ENCODE measurements at regions not wholly inside any gene's neighbourhood (a gene's known extent, or its start where the extent isn't known, plus 50 kb on each side); places are given as distances from the start of the nearest gene placed in this dataset.
"Not testable (repeated sequence)": the region's sequence is repeated elsewhere in the genome, so short reads cannot be mapped to it uniquely, and the experiment has no call there.

DNA sequence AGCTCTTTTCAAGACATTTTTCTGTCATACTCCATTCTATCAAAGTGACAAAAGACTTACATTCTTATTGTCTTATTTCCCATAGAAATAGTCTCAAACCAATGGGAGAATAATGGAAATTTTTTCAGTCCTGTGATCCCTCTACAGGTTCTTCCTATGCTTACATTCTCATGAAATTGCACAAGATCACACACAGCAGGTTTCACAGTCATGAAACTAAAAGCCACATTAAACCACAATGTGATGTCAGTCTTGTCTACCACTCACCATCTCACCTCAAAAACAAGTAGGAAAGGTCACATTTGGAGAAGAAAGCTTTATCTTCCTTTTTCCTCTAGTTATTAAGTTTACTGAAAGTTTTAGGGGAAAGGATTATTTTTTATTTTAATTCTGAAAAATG, 161.0 kb upstream of the RORA start:
- Mint-ChIP-seq H3K27me3 (ENCODE audit: low read depth in 3 of 3) (peaks cover 0 to 5% (median 2%) of the 10 kb centered on the region in 3 donors), H3K9me3 (peaks cover 0 to 3% (median 0%) of the 10 kb centered on the region in 6 donors), H3K27ac (no peak overlapping the region), H3K4me3 (no peak overlapping the region), H3K4me1 (no peaks in the 10 kb centered on the region), H3K36me3 (no peaks in the 10 kb centered on the region)
- DNase-seq: no peak

DNA sequence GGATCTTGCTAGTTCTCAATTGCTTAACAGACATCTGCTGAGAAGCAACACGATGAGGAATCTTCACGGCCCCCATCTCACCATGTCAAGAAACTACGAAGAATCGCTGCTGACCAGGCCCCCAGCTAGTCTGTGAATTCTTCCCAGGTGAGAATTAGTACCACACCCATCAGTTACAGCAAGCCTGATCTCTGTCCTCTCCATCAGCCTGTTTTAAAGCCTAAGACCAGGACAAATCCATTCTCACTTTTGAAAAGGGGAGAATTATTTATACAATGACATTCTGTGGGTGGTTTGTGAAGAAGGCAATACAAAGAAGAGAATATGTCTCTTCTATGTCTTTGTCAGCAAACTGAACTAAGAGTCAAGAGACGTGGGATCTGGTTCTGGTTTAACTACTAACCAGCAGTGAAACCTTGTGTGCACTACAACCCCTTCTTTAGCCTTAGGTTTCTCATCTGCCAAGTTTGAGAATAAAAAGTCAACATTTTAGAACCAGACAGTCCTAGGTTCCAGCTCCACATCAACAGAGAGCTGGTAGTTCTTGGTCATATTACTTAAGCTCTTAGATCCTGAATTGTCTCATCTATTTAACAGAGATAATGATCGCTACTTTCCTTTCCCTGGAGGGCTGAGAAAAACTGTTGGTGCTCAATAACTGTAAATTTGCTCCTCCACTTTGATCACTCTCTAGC, 160.4 kb upstream of the RORA start:
- Mint-ChIP-seq H3K36me3 (no peaks in the 10 kb centered on the region), H3K27ac (no peak overlapping the region), H3K4me1 (no peaks in the 10 kb centered on the region), H3K27me3 (ENCODE audit: low read depth in 3 of 3) (peaks cover 0 to 5% (median 3%) of the 10 kb centered on the region in 3 donors), H3K4me3 (no peak overlapping the region), H3K9me3 (peaks cover 0 to 5% (median 0%) of the 10 kb centered on the region in 6 donors)
- DNase-seq: no peak

DNA sequence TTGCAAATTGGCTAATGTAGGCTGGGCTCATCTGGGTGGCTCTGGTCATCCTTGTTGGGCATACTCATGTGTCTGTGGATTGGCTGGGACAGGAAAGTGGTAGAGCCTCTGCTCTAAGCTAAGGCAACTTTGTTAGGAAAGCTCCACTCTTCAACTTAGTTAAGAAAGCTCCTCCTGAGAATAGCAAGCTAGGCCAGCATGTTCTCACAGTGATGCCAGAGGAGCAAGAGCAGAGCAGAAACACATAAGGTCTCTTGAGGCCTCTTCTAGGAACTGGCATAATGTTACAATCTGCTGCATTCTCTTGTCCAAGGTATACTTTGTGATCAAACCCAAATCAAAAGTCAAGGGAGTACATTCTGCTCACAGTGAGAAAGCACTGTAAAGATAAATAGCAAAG, 158.6 kb upstream of the RORA start:
- no peak overlapping the region for H3K27ac Mint-ChIP-seq
- H3K27me3 Mint-ChIP-seq (ENCODE audit: low read depth in 3 of 3): peaks cover 0 to 6% (median 5%) of the 10 kb centered on the region in 3 donors
- H3K4me1 Mint-ChIP-seq: no peaks in the 10 kb centered on the region
- peaks cover 0 to 5% (median 0%) of the 10 kb centered on the region in 6 donors for H3K9me3 Mint-ChIP-seq
- H3K36me3 Mint-ChIP-seq: no peaks in the 10 kb centered on the region
- no peak for DNase-seq
- no peak overlapping the region for H3K4me3 Mint-ChIP-seq

DNA sequence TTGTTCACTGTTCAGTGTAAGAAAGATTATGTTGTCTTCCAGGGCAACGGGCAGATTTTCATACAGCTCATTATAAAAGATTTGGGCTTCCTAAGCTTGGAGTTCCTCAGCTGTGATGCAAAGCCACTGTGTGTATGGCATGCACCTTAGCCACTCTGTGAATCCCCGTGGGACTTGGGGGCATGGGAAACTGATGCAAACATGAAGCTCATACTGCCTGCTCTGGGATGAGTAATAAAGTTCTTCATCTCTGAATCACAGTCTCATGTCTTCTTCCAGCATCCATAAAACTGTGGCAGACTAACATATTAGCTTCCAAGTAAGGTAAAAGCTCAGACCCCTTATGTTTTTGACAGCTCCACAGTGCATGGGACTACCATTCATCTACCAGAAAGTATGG, 154.3 kb upstream of the RORA start:
- no peak for DNase-seq
- Mint-ChIP-seq H3K4me1 (no peaks in the 10 kb centered on the region), H3K36me3 (no peaks in the 10 kb centered on the region), H3K27me3 (ENCODE audit: low read depth in 3 of 3) (peaks cover 0 to 9% (median 3%) of the 10 kb centered on the region in 3 donors), H3K27ac (no peak overlapping the region), H3K9me3 (peaks cover 0 to 12% (median 0%) of the 10 kb centered on the region in 6 donors), H3K4me3 (no peak overlapping the region)

DNA sequence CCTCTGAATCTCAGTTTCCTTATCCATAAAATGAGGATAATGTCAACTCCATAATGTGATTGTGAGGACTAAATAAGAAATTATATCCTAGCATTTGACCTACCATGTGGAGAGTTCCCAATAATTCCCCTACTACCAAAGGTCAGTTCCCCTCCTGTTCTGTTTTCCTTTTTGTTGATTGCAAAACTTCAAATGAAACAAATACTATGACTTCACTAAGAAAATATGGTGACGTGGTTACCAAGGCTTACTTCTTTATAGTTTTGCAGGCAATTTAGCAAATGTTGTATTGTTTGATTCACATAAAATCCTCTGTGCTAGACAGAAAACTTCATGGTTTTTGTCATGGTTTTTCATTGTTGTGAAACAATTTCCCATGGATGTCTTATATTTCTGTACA, 153.8 kb upstream of the RORA start:
- no peak for DNase-seq
- H3K36me3 Mint-ChIP-seq: no peaks in the 10 kb centered on the region
- peaks cover 0 to 12% (median 0%) of the 10 kb centered on the region in 6 donors for H3K9me3 Mint-ChIP-seq
- H3K4me3 Mint-ChIP-seq: no peak overlapping the region
- no peaks in the 10 kb centered on the region for H3K4me1 Mint-ChIP-seq
- H3K27ac Mint-ChIP-seq: no peak overlapping the region
- H3K27me3 Mint-ChIP-seq (ENCODE audit: low read depth in 3 of 3): peaks cover 0 to 9% (median 3%) of the 10 kb centered on the region in 3 donors

DNA sequence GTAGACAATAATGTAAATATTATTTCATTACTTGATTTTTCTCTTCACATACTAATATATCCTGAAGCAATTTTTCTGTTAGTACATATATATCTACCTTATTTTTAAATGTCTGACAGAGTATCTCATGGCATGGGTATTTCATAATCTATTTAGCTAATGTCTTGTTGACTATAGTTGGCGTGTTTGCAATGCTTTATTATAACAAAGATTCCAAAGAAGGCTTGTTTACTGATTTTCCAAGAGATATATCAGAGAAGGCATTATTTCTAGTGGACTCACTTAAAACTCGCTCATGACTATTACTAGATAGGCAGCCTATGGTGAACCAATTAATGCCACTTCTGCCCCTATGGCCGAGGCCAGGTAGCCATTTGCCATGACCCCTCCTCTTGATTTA, 152.4 kb upstream of the RORA start:
- H3K36me3 Mint-ChIP-seq: no peaks in the 10 kb centered on the region
- H3K9me3 Mint-ChIP-seq: peaks cover 0 to 9% (median 0%) of the 10 kb centered on the region in 6 donors
- H3K4me3 Mint-ChIP-seq: no peak overlapping the region
- peaks cover 0 to 12% (median 3%) of the 10 kb centered on the region in 3 donors for H3K27me3 Mint-ChIP-seq (ENCODE audit: low read depth in 3 of 3)
- no peaks in the 10 kb centered on the region for H3K4me1 Mint-ChIP-seq
- no peak overlapping the region for H3K27ac Mint-ChIP-seq
- DNase-seq: no peak

DNA sequence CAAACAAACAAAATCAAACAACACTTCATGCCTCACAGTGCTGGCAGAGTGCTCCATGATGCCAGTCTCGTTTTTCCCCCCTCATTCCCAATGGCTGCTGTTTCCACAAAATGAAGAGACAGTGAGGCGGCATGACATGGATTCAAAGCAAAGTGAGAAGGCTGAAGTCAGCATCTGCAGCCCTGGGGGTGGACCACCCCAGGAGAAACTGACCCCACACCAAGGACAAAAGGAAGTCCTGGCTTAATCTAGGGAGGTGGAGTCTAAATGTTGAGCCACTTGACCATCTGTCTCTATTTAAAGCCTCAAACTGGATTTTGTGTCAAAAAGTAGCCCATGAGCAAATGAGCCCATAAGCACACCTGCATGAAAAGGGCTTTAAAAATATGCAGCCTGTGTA, 151.2 kb upstream of the RORA start:
- Mint-ChIP-seq H3K27me3 (ENCODE audit: low read depth in 3 of 3) (peaks cover 0 to 7% (median 3%) of the 10 kb centered on the region in 3 donors), H3K4me1 (no peaks in the 10 kb centered on the region), H3K4me3 (no peak overlapping the region), H3K9me3 (peaks cover 0 to 9% (median 0%) of the 10 kb centered on the region in 6 donors), H3K36me3 (no peaks in the 10 kb centered on the region), H3K27ac (no peak overlapping the region)
- DNase-seq: no peak

DNA sequence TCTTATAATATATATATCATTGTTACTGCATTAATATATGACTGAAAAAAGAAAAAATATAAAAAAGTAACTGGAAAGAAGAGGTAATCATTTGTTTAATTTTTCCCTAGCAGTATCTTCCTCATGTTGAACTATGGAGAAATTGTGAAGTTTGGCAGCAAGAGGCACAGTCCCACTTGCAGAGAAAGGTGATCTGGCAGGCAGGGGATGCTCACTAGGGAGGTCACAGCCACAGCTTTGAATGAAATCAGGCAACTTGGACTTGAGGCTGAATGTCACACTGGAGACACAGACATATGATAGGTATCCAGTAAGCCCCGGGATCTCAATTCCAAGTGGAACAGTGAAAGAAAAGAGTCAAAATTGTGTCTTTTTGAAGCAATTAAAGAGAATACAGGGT, 149.9 kb upstream of the RORA start:
- DNase-seq: no peak
- Mint-ChIP-seq H3K4me1 (no peaks in the 10 kb centered on the region), H3K36me3 (no peaks in the 10 kb centered on the region), H3K4me3 (no peak overlapping the region), H3K27ac (no peak overlapping the region), H3K9me3 (peaks cover 0 to 7% (median 0%) of the 10 kb centered on the region in 6 donors), H3K27me3 (ENCODE audit: low read depth in 3 of 3) (peaks cover 0 to 7% (median 0%) of the 10 kb centered on the region in 3 donors)

DNA sequence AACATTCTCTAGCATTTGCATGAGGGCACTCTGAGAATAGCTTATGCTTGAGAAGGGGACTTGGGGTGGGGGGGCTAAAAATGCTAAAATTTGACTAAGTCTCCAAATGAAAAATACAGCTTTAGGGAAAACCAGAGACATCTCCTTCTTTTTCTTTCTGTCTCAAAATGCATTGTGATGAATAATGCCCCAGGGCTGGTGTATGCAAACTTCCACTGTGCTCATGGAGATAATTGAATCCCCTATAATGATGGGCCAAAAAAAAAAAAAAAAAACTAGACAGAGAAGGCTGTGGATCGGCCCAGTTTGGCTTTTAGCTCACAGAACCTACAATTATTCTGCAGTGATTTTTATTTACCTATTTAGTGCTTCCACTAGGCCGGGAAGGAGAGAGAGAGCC, 147.9 kb upstream of the RORA start:
- H3K4me1 Mint-ChIP-seq: no peaks in the 10 kb centered on the region
- no peak overlapping the region for H3K27ac Mint-ChIP-seq
- H3K4me3 Mint-ChIP-seq: no peak overlapping the region
- H3K9me3 Mint-ChIP-seq: peaks cover 0 to 5% (median 0%) of the 10 kb centered on the region in 6 donors
- no peak for DNase-seq
- no peaks in the 10 kb centered on the region for H3K36me3 Mint-ChIP-seq
- peaks cover 0 to 6% (median 0%) of the 10 kb centered on the region in 3 donors for H3K27me3 Mint-ChIP-seq (ENCODE audit: low read depth in 3 of 3)

DNA sequence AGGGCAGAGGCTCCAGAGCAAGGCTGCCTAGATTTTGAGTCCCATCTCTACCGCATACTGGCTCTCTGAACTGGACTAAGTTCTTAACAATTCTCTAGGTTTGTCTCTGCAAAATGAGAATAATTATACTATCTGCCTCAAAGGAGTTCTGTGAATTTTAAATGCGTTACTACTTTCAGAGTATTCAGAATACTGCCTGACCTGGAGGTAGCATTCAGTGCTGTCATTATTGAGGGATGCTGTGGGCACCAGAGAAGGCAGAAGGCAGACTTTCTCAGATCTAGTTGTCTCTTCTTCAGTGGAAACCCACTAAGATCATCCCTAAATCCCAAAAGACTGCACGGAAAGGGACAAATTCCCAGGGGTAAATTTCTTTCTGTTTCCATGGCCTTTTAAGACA, 147.4 kb upstream of the RORA start:
- Mint-ChIP-seq H3K4me1 (no peaks in the 10 kb centered on the region), H3K9me3 (peaks cover 0 to 5% (median 0%) of the 10 kb centered on the region in 6 donors), H3K27me3 (ENCODE audit: low read depth in 3 of 3) (peaks cover 0 to 7% (median 0%) of the 10 kb centered on the region in 3 donors), H3K4me3 (no peak overlapping the region), H3K36me3 (no peaks in the 10 kb centered on the region), H3K27ac (no peak overlapping the region)
- no peak for DNase-seq

DNA sequence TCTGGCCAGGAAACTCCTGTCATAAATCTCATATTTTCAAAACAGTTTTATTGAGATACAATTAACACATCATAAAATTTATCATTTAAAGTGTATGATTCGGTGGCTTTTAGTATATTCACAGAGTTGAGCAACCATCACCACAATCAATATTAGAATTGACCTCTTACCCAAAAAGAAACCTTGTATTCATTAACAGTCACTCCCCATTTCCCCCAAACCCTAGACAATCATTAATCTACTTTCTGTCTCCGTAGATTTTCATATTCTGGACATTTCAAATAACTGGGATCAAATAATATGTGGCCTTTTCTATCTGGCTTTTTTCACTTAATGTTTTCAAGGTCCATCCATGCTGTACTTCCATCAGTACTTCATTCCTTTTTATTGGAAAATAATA, 145.7 kb upstream of the RORA start:
- H3K36me3 Mint-ChIP-seq: no peaks in the 10 kb centered on the region
- no peaks in the 10 kb centered on the region for H3K4me1 Mint-ChIP-seq
- no peak for DNase-seq
- H3K27ac Mint-ChIP-seq: no peak overlapping the region
- H3K4me3 Mint-ChIP-seq: no peak overlapping the region
- H3K9me3 Mint-ChIP-seq: peaks cover 0 to 5% (median 0%) of the 10 kb centered on the region in 6 donors
- H3K27me3 Mint-ChIP-seq (ENCODE audit: low read depth in 3 of 3): peaks cover 0 to 4% (median 0%) of the 10 kb centered on the region in 3 donors

DNA sequence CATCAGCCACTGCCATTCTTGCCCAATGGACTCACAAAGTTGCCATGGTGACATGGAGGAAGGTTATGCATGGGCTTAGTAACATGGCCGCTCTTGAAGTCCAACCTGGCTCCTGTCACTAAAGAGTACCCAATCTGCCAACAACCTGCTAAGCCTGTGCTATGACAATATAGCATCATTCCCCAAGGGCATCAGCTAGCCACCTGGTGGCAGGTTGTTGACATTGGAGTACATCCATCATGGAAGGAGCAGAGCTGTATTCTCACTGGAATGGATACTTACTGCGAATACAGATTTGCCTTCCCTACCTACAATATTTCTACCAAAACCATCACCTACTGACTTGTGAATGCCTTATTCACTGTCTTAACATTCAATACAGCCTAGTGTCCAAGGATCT, 138.9 kb upstream of the RORA start:
- Mint-ChIP-seq H3K36me3 (no peaks in the 10 kb centered on the region), H3K4me3 (no peak overlapping the region), H3K9me3 (peaks cover 0 to 10% (median 0%) of the 10 kb centered on the region in 6 donors), H3K27me3 (ENCODE audit: low read depth in 3 of 3) (peaks cover 2 to 3% (median 3%) of the 10 kb centered on the region in 3 donors), H3K27ac (no peak overlapping the region), H3K4me1 (no peaks in the 10 kb centered on the region)
- no peak for DNase-seq

DNA sequence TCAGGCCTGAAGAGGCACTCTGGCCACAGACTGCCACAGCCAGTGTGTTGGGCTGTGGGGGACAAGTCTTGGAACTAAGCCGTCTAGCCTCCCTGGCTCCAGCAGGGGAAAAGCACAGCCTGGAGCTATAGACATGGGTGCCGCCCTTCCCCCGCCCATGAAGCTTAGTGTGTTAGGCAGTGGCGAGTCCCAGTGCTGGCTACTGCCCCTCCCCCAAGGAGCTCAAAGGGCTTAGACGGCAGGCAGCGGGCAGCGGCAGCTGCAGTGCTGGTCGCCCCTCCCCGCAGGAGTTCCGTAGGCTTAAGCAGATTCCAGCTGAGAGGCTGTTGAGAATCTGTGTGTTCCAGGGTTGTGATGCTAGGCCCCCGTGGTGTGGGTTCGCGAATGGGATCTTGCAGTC, 135.8 kb upstream of the RORA start:
- no peak overlapping the region for H3K27ac Mint-ChIP-seq
- no peak for DNase-seq
- H3K9me3 Mint-ChIP-seq: peaks cover 0 to 13% (median 0%) of the 10 kb centered on the region in 6 donors
- H3K27me3 Mint-ChIP-seq (ENCODE audit: low read depth in 3 of 3): peaks cover 4 to 14% (median 8%) of the 10 kb centered on the region in 3 donors
- H3K4me1 Mint-ChIP-seq: no peaks in the 10 kb centered on the region
- no peaks in the 10 kb centered on the region for H3K36me3 Mint-ChIP-seq
- H3K4me3 Mint-ChIP-seq: no peak overlapping the region

DNA sequence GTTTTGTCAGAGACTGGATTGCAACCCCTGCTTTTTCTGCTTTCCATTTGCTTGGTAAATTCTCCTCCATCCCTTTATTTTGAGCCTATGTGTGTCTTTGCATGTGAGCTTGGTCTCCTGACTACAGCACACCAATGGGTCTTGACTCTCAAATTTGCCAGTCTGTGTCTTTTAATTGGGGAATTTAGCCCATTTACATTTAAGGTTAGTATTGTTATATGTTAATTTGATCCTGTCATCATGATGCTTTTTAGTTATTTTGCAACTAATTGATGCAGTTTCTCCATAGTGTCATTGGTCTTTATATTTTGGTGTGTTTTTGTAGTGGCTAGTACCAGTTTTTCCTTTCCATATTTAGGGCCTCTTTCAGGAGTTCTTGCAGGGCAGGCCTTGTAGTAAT, 133.8 kb upstream of the RORA start:
- peaks cover 0 to 13% (median 0%) of the 10 kb centered on the region in 6 donors for H3K9me3 Mint-ChIP-seq
- not testable (repeated sequence) for H3K4me1 Mint-ChIP-seq, DNase-seq, H3K36me3 Mint-ChIP-seq, H3K27ac Mint-ChIP-seq, H3K4me3 Mint-ChIP-seq
- H3K27me3 Mint-ChIP-seq (ENCODE audit: low read depth in 3 of 3): peaks cover 2 to 18% (median 11%) of the 10 kb centered on the region in 3 donors

DNA sequence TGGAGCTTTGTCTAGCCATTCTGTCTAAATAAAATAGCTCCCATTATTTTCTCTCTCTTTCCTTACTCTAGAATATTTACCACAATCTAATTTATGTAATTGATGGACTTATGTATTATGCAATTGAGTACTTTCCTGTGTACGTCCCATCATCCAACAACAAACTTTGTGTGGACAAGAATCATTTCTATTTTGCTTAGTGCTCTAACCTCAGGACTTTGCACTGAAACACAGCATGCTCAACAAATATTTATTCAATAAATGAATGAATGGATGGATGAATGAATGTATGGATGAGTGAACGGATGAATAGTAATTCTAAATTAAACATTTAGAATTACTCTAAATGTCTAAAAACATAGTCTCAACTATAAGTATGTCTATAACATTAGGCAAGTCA, 115.2 kb upstream of the RORA start:
- no peak for DNase-seq
- H3K36me3 Mint-ChIP-seq: no peaks in the 10 kb centered on the region
- no peak overlapping the region for H3K27ac Mint-ChIP-seq
- H3K4me3 Mint-ChIP-seq: no peak overlapping the region
- H3K27me3 Mint-ChIP-seq (ENCODE audit: low read depth in 3 of 3): peaks cover 0 to 9% (median 8%) of the 10 kb centered on the region in 3 donors
- H3K4me1 Mint-ChIP-seq: no peaks in the 10 kb centered on the region
- H3K9me3 Mint-ChIP-seq: peaks cover 0 to 7% (median 0%) of the 10 kb centered on the region in 6 donors

All from immature natural killer cell (primary cell).